HepG2 (cell line): ENCODE measurements at regions not wholly inside any gene's neighbourhood (a gene's known extent, or its start where the extent isn't known, plus 50 kb on each side); places are given as distances from the start of the nearest gene placed in this dataset.

Experiments used
- NRL ChIP-seq: sonication (generic); formaldehyde crosslinking; IDR thresholded peaks from 2 replicates; pipeline ENCODE4 v1.5.0; 2020; ENCODE audit warnings: missing genetic modification reagents, mild to moderate bottlenecking, moderate library complexity, borderline replicate concordance
- WIZ ChIP-seq: sonication (generic); formaldehyde crosslinking; IDR thresholded peaks from 2 replicates; pipeline ENCODE4 v1.5.1; 2020; ENCODE audit warnings: mild to moderate bottlenecking, missing genetic modification reagents
- ZNF782 ChIP-seq: sonication (generic); formaldehyde crosslinking; IDR thresholded peaks from 2 replicates; pipeline ENCODE4 v1.4.0; 2020; ENCODE audit warnings: missing genetic modification reagents, mild to moderate bottlenecking, borderline replicate concordance
- TF ChIP-seq, protein P1 (sequence below): sonication (generic); formaldehyde crosslinking; conservative IDR thresholded peaks from 2 replicates; pipeline ENCODE4 v1.8.0; 2022; ENCODE audit warnings: mild to moderate bottlenecking, moderate library complexity, missing genetic modification reagents
- TF ChIP-seq, protein P2 (sequence below): sonication (generic); formaldehyde crosslinking; IDR thresholded peaks from one replicate; pipeline ENCODE4 v1.5.1; 2020; ENCODE audit warnings: mild to moderate bottlenecking, missing genetic modification reagents; ENCODE audit errors: not compliant biosample characterization
- TF ChIP-seq, protein P3 (sequence below): sonication (generic); formaldehyde crosslinking; IDR thresholded peaks from 2 replicates; pipeline ENCODE4 v1.4.0; 2020; ENCODE audit warnings: missing genetic modification reagents, borderline replicate concordance

DNA sequence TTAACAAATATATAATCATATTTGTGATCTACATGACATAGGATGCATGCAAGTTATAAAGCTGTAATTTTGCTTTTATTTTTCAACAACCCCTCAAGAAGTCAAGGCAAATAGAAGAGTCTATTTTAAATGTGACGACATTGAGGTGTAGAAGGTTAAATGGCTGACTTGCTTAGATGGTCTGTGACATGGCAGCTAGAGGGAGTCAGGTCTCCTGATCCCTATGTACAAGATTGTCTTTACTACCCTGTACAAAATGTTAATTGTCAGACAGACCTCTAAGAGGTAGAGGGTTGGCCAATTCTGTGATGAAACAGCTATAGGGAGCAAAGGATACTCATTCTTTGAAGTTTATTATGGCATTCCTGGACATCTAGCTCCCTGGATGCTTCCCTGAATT is 380.9 kb upstream of the MEF2C start (continued):
- TF ChIP-seq, protein P1, sequence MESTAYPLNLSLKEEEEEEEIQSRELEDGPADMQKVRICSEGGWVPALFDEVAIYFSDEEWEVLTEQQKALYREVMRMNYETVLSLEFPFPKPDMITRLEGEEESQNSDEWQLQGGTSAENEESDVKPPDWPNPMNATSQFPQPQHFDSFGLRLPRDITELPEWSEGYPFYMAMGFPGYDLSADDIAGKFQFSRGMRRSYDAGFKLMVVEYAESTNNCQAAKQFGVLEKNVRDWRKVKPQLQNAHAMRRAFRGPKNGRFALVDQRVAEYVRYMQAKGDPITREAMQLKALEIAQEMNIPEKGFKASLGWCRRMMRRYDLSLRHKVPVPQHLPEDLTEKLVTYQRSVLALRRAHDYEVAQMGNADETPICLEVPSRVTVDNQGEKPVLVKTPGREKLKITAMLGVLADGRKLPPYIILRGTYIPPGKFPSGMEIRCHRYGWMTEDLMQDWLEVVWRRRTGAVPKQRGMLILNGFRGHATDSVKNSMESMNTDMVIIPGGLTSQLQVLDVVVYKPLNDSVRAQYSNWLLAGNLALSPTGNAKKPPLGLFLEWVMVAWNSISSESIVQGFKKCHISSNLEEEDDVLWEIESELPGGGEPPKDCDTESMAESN (CRISPR knock-in tag), result no peak
- TF ChIP-seq, protein P2, sequence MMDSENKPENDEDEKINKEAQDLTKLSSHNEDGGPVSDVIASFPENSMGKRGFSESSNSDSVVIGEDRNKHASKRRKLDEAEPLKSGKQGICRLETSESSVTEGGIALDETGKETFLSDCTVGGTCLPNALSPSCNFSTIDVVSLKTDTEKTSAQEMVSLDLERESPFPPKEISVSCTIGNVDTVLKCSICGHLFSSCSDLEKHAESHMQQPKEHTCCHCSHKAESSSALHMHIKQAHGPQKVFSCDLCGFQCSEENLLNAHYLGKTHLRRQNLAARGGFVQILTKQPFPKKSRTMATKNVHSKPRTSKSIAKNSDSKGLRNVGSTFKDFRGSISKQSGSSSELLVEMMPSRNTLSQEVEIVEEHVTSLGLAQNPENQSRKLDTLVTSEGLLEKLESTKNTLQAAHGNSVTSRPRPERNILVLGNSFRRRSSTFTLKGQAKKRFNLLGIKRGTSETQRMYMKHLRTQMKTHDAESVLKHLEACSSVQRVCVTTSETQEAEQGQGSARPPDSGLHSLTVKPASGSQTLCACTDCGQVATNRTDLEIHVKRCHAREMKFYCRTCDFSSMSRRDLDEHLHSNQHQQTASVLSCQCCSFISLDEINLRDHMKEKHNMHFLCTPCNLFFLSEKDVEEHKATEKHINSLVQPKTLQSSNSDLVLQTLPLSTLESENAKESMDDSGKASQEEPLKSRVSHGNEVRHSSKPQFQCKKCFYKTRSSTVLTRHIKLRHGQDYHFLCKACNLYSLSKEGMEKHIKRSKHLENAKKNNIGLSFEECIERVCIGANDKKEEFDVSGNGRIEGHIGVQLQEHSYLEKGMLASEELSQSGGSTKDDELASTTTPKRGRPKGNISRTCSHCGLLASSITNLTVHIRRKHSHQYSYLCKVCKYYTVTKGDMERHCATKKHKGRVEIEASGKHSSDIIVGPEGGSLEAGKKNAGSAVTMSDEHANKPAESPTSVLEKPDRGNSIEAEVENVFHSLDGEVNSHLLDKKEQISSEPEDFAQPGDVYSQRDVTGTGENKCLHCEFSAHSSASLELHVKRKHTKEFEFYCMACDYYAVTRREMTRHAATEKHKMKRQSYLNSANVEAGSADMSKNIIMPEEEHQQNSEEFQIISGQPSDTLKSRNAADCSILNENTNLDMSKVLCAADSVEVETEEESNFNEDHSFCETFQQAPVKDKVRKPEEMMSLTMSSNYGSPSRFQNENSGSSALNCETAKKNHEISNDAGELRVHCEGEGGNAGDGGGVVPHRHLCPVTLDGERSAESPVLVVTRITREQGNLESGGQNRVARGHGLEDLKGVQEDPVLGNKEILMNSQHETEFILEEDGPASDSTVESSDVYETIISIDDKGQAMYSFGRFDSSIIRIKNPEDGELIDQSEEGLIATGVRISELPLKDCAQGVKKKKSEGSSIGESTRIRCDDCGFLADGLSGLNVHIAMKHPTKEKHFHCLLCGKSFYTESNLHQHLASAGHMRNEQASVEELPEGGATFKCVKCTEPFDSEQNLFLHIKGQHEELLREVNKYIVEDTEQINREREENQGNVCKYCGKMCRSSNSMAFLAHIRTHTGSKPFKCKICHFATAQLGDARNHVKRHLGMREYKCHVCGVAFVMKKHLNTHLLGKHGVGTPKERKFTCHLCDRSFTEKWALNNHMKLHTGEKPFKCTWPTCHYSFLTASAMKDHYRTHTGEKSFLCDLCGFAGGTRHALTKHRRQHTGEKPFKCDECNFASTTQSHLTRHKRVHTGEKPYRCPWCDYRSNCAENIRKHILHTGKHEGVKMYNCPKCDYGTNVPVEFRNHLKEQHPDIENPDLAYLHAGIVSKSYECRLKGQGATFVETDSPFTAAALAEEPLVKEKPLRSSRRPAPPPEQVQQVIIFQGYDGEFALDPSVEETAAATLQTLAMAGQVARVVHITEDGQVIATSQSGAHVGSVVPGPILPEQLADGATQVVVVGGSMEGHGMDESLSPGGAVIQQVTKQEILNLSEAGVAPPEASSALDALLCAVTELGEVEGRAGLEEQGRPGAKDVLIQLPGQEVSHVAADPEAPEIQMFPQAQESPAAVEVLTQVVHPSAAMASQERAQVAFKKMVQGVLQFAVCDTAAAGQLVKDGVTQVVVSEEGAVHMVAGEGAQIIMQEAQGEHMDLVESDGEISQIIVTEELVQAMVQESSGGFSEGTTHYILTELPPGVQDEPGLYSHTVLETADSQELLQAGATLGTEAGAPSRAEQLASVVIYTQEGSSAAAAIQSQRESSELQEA (CRISPR knock-in tag), result no peak
- TF ChIP-seq, protein P3, sequence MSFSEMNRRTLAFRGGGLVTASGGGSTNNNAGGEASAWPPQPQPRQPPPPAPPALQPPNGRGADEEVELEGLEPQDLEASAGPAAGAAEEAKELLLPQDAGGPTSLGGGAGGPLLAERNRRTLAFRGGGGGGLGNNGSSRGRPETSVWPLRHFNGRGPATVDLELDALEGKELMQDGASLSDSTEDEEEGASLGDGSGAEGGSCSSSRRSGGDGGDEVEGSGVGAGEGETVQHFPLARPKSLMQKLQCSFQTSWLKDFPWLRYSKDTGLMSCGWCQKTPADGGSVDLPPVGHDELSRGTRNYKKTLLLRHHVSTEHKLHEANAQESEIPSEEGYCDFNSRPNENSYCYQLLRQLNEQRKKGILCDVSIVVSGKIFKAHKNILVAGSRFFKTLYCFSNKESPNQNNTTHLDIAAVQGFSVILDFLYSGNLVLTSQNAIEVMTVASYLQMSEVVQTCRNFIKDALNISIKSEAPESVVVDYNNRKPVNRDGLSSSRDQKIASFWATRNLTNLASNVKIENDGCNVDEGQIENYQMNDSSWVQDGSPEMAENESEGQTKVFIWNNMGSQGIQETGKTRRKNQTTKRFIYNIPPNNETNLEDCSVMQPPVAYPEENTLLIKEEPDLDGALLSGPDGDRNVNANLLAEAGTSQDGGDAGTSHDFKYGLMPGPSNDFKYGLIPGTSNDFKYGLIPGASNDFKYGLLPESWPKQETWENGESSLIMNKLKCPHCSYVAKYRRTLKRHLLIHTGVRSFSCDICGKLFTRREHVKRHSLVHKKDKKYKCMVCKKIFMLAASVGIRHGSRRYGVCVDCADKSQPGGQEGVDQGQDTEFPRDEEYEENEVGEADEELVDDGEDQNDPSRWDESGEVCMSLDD (CRISPR knock-in tag), result no peak
- TF ChIP-seq ZNF782 (CRISPR knock-in tag), result no peak
- TF ChIP-seq NRL (CRISPR knock-in tag), result no peak
- TF ChIP-seq WIZ (CRISPR knock-in tag), result no peak
